B cell (primary cell): ENCODE measurements at regions not wholly inside any gene's neighbourhood (a gene's known extent, or its start where the extent isn't known, plus 50 kb on each side); places are given as distances from the start of the nearest gene placed in this dataset.

ENCODE experiments used
- ATAC-seq: fragments of 200-7000 bp; cut with Tn5 transposase; one replicate; pipeline ENCODE4 v1.10.0; 2021; ENCODE audit warnings: low read depth, mild to moderate bottlenecking, moderate number of reproducible peaks, moderate library complexity
- CTCF ChIA-PET: fragments of 350-600 bp; sonication (Branson Sonifier 250); formaldehyde crosslinking; loops from one replicate; lab custom pipeline; 2021; ENCODE audit warnings: antibody characterized with exemption, inconsistent platforms; lab: Charles Lee
- POLR2A ChIA-PET: fragments of 350-600 bp; sonication (Branson Sonifier 250); formaldehyde crosslinking; loops from one replicate; lab custom pipeline; 2021; ENCODE audit warnings: antibody characterized with exemption; lab: Charles Lee
- DNase-seq: peaks from one replicate; pipeline ENCODE4 v3.0.0; 2013
- H2AFZ ChIP-seq: 2 replicates; pipeline ENCODE4 v1.6.1; 2012; ENCODE audit warnings: mild to moderate bottlenecking, low read depth, low read length; ENCODE audit not compliant: insufficient read depth, poor library complexity, severe bottlenecking
- H3K27ac ChIP-seq, 2 donors: 1 replicate in 1 of 2; 2 replicates in 1 of 2; pipeline ENCODE4 v1.5.1; 2012 to 2013; ENCODE audit warnings: low read length in 2 of 2, mild to moderate bottlenecking in 2 of 2, moderate library complexity in 1 of 2
- H3K27me3 ChIP-seq, 4 experiments: fragments of 200-600 bp in 1 of 4; sonication (generic) in 1 of 4; replicated peaks in 1 of 4; 1 replicate in 2 of 4; 2 replicates in 2 of 4; pipeline versions ENCODE4 v1.6.1 to v1.7.0; 2013 to 2016; ENCODE audit warnings: low read length in 3 of 4, mild to moderate bottlenecking in 2 of 4, mixed read lengths in 1 of 4, moderate library complexity in 1 of 4; ENCODE audit not compliant: insufficient read depth in 4 of 4, control insufficient read depth in 3 of 4; ENCODE audit errors: control extremely low read depth in 1 of 4
- H3K36me3 ChIP-seq, 2 experiments: replicated peaks in 1 of 2; 1 replicate in 1 of 2; 2 replicates in 1 of 2; pipeline versions ENCODE4 v1.6.1 to v1.7.1; 2013; ENCODE audit warnings: low read length in 1 of 2; ENCODE audit not compliant: insufficient read depth in 2 of 2, control insufficient read depth in 1 of 2; ENCODE audit errors: control extremely low read depth in 1 of 2, extremely low read depth in 1 of 2
- H3K4me1 ChIP-seq, 2 donors: fragments of 200-600 bp in 1 of 2; sonication (generic) in 1 of 2; 1 replicate in 1 of 2; 2 replicates in 1 of 2; pipeline versions ENCODE4 v1.5.1 to v1.6.1; 2013 to 2017; ENCODE audit warnings: low read length in 2 of 2; ENCODE audit not compliant: control insufficient read depth in 2 of 2, insufficient read depth in 2 of 2
- H3K4me2 ChIP-seq: replicated peaks from 2 replicates; pipeline ENCODE3; 2012; ENCODE audit warnings: mild to moderate bottlenecking, low read depth, low read length; ENCODE audit not compliant: poor library complexity, severe bottlenecking
- H3K4me3 ChIP-seq, 5 experiments: fragments of 200-600 bp in 1 of 5; sonication (generic) in 1 of 5; 1 replicate in 3 of 5; 2 replicates in 2 of 5; pipeline versions ENCODE4 v1.5.1 to v1.7.0; 2011 to 2016; ENCODE audit warnings: low read length in 4 of 5, mild to moderate bottlenecking in 4 of 5, low read depth in 2 of 5, control low read depth in 1 of 5, moderate library complexity in 1 of 5; ENCODE audit not compliant: insufficient read depth in 1 of 5; ENCODE audit errors: control extremely low read depth in 1 of 5, extremely low read depth in 1 of 5
- H3K79me2 ChIP-seq: fragments of 200-600 bp; sonication (generic); one replicate; pipeline ENCODE4 v1.6.0; 2016; ENCODE audit warnings: low read length; ENCODE audit not compliant: control insufficient read depth, insufficient read depth
- H3K9ac ChIP-seq: fragments of 200-600 bp; sonication (generic); 2 replicates; pipeline ENCODE4 v1.6.1; 2017; ENCODE audit warnings: mild to moderate bottlenecking, low read length, moderate library complexity
- H3K9me3 ChIP-seq, 3 donors: one replicate each; pipeline versions ENCODE4 v1.6.1 to v1.7.1; 2013; ENCODE audit warnings: low read length in 2 of 3; ENCODE audit not compliant: control insufficient read depth in 2 of 3, insufficient read depth in 1 of 3; ENCODE audit errors: control extremely low read depth in 1 of 3
- H4K20me1 ChIP-seq: 2 replicates; pipeline ENCODE4 v1.6.0; 2012; ENCODE audit warnings: mild to moderate bottlenecking, low read length; ENCODE audit not compliant: insufficient read depth, control insufficient read depth, poor library complexity, severe bottlenecking
- H3K27ac Mint-ChIP-seq: one replicate; pipeline ENCODE4 v1.8.0; 2021; ENCODE audit warnings: mixed read lengths
- H3K27me3 Mint-ChIP-seq: one replicate; pipeline ENCODE4 v1.8.0; 2021; ENCODE audit warnings: mixed read lengths
- H3K4me1 Mint-ChIP-seq: one replicate; pipeline ENCODE4 v1.8.0; 2021; ENCODE audit warnings: mixed read lengths
- H3K4me3 Mint-ChIP-seq: one replicate; pipeline ENCODE4 v1.8.0; 2021; ENCODE audit warnings: mixed read lengths
- H3K9me3 Mint-ChIP-seq: one replicate; pipeline ENCODE4 v1.8.0; 2022; ENCODE audit warnings: mixed read lengths; ENCODE audit not compliant: insufficient read depth
- CTCF ChIP-seq: fragments of 200-600 bp; IDR thresholded peaks from one replicate; pipeline ENCODE4 v1.8.0; 2022; ENCODE audit warnings: antibody characterized with exemption, mild to moderate bottlenecking
- EZH2 ChIP-seq: IDR thresholded peaks from 2 replicates; pipeline ENCODE4 v1.6.1; 2012; ENCODE audit warnings: borderline replicate concordance, low read depth, mild to moderate bottlenecking, moderate library complexity, low read length; ENCODE audit not compliant: insufficient read depth, poor library complexity, severe bottlenecking
- WGBS: methylation state at CpG from one replicate; pipeline ENCODE4 v1.1.5; 2013; ENCODE audit warnings: missing lambda C conversion rate; ENCODE audit not compliant: insufficient coverage; 5-methylcytosine and 5-hydroxymethylcytosine counted together
- intact Hi-C: fragments of 100-400 bp; cut with micrococcal nuclease; formaldehyde crosslinking; loops from one replicate; pipeline ENCODE4 v1.10.0; 2022

- H2AFZ ChIP-seq = no peak overlapping the region
- TF ChIP-seq EZH2 (no peak), CTCF (no peak)
- H4K20me1 ChIP-seq = no peaks in the 10 kb centered on the region
- H3K27ac ChIP-seq = no peak overlapping the region
- no peaks in the 10 kb centered on the region for H3K9me3 ChIP-seq
- ChIA-PET CTCF (no interaction called here), POLR2A (no interaction called here)
- no peak overlapping the region for H3K4me3 ChIP-seq
- H3K4me2 ChIP-seq = no peak overlapping the region
- no peak overlapping the region for H3K9ac ChIP-seq
- no peaks in the 10 kb centered on the region for H3K4me1 ChIP-seq
- H3K36me3 ChIP-seq = no peaks in the 10 kb centered on the region
- H3K27me3 ChIP-seq = no peaks in the 10 kb centered on the region
- Mint-ChIP-seq H3K27me3 (peaks cover 18% of the 10 kb centered on the region), H3K27ac (no peak overlapping the region), H3K4me1 (no peaks in the 10 kb centered on the region), H3K4me3 (no peak overlapping the region), H3K9me3 (no peaks in the 10 kb centered on the region)
- ATAC-seq = no peak
- intact Hi-C loops = no loop called here
- H3K79me2 ChIP-seq = no peaks in the 10 kb centered on the region
- no peak for DNase-seq
- no CpG with 5 or more reads among the region's 6 CpGs for WGBS
Measured at GRCh38 chr9:115495052-115495635, 377.2 kb upstream of the TNC start.

- ATAC-seq = no peak
- H3K27me3 Mint-ChIP-seq = peaks cover 14% of the 10 kb centered on the region
Measured at GRCh38 chr9:115495836-115496235, 377.9 kb upstream of the TNC start.

More at GRCh38 chr9:115495836-115496235, 377.9 kb upstream of the TNC start:
- intact Hi-C loops = no loop called here
- Mint-ChIP-seq H3K4me1 (no peaks in the 10 kb centered on the region), H3K27ac (no peak overlapping the region), H3K9me3 (no peaks in the 10 kb centered on the region), H3K4me3 (no peak overlapping the region)
- Histone ChIP-seq H3K79me2 (no peaks in the 10 kb centered on the region), H3K9me3 (no peaks in the 10 kb centered on the region), H4K20me1 (no peaks in the 10 kb centered on the region), H3K27me3 (peaks cover 0 to 4% (median 0%) of the 10 kb centered on the region in 4 experiments), H3K27ac (no peak overlapping the region), H3K4me1 (no peaks in the 10 kb centered on the region), H3K4me3 (no peak overlapping the region), H3K4me2 (no peak overlapping the region), H3K9ac (no peak overlapping the region), H2AFZ (no peak overlapping the region), H3K36me3 (no peaks in the 10 kb centered on the region)
- POLR2A ChIA-PET = no interaction called here
- no peak for TF ChIP-seq CTCF
- TF ChIP-seq EZH2 = no peak
- DNase-seq = no peak
- CTCF ChIA-PET = no interaction called here
